D721Med (cell line): ENCODE measurements at regions not wholly inside any gene's neighbourhood (a gene's known extent, or its start where the extent isn't known, plus 50 kb on each side); places are given as distances from the start of the nearest gene placed in this dataset.

Experiments used
- DNase-seq: peaks from one replicate; pipeline ENCODE4 v3.0.0; 2011; ENCODE audit warnings: low spot score; ENCODE audit not compliant: insufficient read length
- FAIRE-seq: peaks from 2 replicates; lab custom pipeline; 2011; peaks lifted over from hg19 to GRCh38; lab: Jason Lieb, UNC
- CTCF ChIP-seq: IDR thresholded peaks from 2 replicates; pipeline ENCODE4 v1.5.1; 2012; ENCODE audit warnings: mild to moderate bottlenecking, control low read depth; ENCODE audit not compliant: insufficient read depth; ENCODE audit errors: missing control alignments

GRCh38 chr9:108703429-108703828, 152.4 kb downstream of the ACTL7B start:
- FAIRE-seq (no peak), DNase-seq (no peak)

GRCh38 chr9:108702681-108703080, 153.1 kb downstream of the ACTL7B start:
- DNase-seq (no peak), FAIRE-seq (no peak)
- TF ChIP-seq CTCF = no peak

More at GRCh38 chr9:108703429-108703828, 152.4 kb downstream of the ACTL7B start:
- no peak for TF ChIP-seq CTCF

- FAIRE-seq (no peak), DNase-seq (no peak)
- TF ChIP-seq CTCF = no peak
These were observed 157.0 kb downstream of the ACTL7B start for GRCh38 chr9:108698801-108699200.

GRCh38 chr9:108698231-108698630, 157.6 kb downstream of the ACTL7B start:
- FAIRE-seq = no peak
- no peak for DNase-seq
- no peak for TF ChIP-seq CTCF

- FAIRE-seq = no peak
- no peak for DNase-seq
- no peak for TF ChIP-seq CTCF
These were observed 159.6 kb downstream of the ACTL7B start for GRCh38 chr9:108696156-108696555.

GRCh38 chr9:108694170-108694569, 161.6 kb downstream of the ACTL7B start:
- FAIRE-seq (no peak), DNase-seq (no peak)

More at GRCh38 chr9:108694170-108694569, 161.6 kb downstream of the ACTL7B start:
- no peak for TF ChIP-seq CTCF
